Uterus (tissue), 2 donors: ENCODE measurements at regions not wholly inside any gene's neighbourhood (a gene's known extent, or its start where the extent isn't known, plus 50 kb on each side); places are given as distances from the start of the nearest gene placed in this dataset.

Source experiments
- POLR2A ChIP-seq, 2 donors: fragments of 450-650 bp; IDR thresholded peaks; one replicate each; pipeline ENCODE4 v1.6.1; 2016; ENCODE audit warnings: antibody characterized with exemption in 2 of 2, mild to moderate bottlenecking in 1 of 2, moderate library complexity in 1 of 2
- TF ChIP-seq, protein P1 (sequence below), 4 experiments: fragments of 200-600 bp in 2 of 4; fragments of 450-650 bp in 2 of 4; sonication (generic) in 2 of 4; IDR thresholded peaks; one replicate each; pipeline ENCODE4 v1.5.1; 2016 to 2019; ENCODE audit warnings: antibody characterized with exemption in 4 of 4, mild to moderate bottlenecking in 2 of 4, moderate library complexity in 1 of 4

DNA sequence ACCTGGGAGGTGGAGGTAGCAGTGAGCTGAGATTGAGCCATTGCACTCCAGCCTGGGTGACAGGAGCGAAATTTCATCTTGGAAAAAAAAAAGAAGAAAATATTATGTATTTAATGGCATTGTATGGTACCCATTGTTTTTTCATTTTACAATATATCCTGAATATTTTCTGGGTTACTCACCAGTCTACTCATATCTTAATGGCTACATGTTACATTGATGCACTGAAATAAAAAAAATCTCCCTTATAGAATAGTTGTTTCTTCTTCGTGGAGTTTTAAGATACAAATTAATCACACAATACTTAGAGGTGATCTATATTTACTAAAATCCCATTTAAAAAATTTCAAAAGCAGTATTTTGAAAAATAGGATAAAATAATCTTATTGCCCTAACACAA, 66.3 kb upstream of the XPO1 start:
- TF ChIP-seq, protein P1, sequence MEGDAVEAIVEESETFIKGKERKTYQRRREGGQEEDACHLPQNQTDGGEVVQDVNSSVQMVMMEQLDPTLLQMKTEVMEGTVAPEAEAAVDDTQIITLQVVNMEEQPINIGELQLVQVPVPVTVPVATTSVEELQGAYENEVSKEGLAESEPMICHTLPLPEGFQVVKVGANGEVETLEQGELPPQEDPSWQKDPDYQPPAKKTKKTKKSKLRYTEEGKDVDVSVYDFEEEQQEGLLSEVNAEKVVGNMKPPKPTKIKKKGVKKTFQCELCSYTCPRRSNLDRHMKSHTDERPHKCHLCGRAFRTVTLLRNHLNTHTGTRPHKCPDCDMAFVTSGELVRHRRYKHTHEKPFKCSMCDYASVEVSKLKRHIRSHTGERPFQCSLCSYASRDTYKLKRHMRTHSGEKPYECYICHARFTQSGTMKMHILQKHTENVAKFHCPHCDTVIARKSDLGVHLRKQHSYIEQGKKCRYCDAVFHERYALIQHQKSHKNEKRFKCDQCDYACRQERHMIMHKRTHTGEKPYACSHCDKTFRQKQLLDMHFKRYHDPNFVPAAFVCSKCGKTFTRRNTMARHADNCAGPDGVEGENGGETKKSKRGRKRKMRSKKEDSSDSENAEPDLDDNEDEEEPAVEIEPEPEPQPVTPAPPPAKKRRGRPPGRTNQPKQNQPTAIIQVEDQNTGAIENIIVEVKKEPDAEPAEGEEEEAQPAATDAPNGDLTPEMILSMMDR (IDR thresholded peaks at IDR 0.05) = no peak
- TF ChIP-seq POLR2A (IDR thresholded peaks at IDR 0.05) = no peak
